ENCODE measurements at regions not wholly inside any gene's neighbourhood (a gene's known extent, or its start where the extent isn't known, plus 50 kb on each side); places are given as distances from the start of the nearest gene placed in this dataset.

DNA sequence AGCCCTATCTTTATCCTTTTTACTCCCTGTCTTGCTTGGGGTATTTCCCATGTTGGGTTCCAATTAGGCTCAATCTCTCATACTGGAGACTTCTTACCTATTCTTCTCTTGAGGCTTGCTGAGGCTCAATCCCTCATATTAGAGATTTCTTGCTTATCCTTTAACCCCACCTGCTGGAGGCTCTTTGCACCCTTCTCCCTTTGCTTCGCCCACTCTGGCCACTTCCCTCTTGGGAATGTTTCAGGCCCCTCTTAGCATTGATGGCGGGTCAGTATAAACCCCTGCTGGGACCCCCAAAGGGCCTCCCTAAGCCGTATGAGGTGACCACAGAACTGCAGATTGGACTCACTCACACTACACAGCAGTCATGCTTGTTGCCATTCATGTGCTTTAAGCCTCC is 69.3 kb upstream of the CDK20 start:
- H3K27me3 ChIP-seq (ENCODE audit: insufficient read depth, low read length) = no peaks in the 10 kb centered on the region
- no peak overlapping the region for H2BK15ac ChIP-seq (ENCODE audit: low read depth, low read length)
- H3K79me1 ChIP-seq (ENCODE audit: insufficient read depth, low read depth, low read length, poor library complexity, severe bottlenecking) = no peaks in the 10 kb centered on the region
- no peak overlapping the region for H2BK12ac ChIP-seq (ENCODE audit: insufficient read length, low read depth, low read length)
- H3K4me3 Mint-ChIP-seq = no peak overlapping the region
- no peak overlapping the region for H3K56ac ChIP-seq (ENCODE audit: insufficient read length, low read depth, low read length)
- no peak overlapping the region for H2BK120ac ChIP-seq (ENCODE audit: low read depth, low read length, poor library complexity, severe bottlenecking)
- H3K4me1 Mint-ChIP-seq = peaks cover 13 to 28% of the 10 kb centered on the region in 2 experiments
- H3K14ac ChIP-seq (ENCODE audit: insufficient read depth, low read length) = no peak overlapping the region
- no peak overlapping the region for H3K23ac ChIP-seq (ENCODE audit: insufficient read length, low read depth, low read length)
- no peak for TF ChIP-seq CTCF (conservative IDR thresholded peaks at IDR 0.05)
- H3K36me3 Mint-ChIP-seq (ENCODE audit: insufficient read depth in 1 of 3, low read depth in 3 of 3) = peaks cover 18 to 33% (median 20%) of the 10 kb centered on the region in 3 experiments
- H4K91ac ChIP-seq (ENCODE audit: insufficient read length, low read depth, low read length) = no peak overlapping the region
- peaks cover 28 to 42% of the 10 kb centered on the region in 2 experiments for H3K9me3 Mint-ChIP-seq
- DNase-seq = peak; percentile 43
- no peak overlapping the region for H4K8ac ChIP-seq (replicated peaks; ENCODE audit: insufficient read length, low read depth, low read length)
- no peak overlapping the region for H3K27ac ChIP-seq (ENCODE audit: insufficient read length, low read depth, low read length)
- H3K27me3 Mint-ChIP-seq (ENCODE audit: low read depth) = no peaks in the 10 kb centered on the region; the same call in 1 of the 2 replicates
- H3T11ph ChIP-seq (ENCODE audit: low read length) = no peak overlapping the region
- no peak overlapping the region for H3K4ac ChIP-seq (ENCODE audit: low read depth, low read length)
- H3K18ac ChIP-seq (ENCODE audit: insufficient read length, low read depth, low read length) = no peak overlapping the region
- H2BK5ac ChIP-seq (ENCODE audit: insufficient read length, low read length) = no peak overlapping the region
- H3K4me1 ChIP-seq (ENCODE audit: insufficient read depth, low read length) = no peaks in the 10 kb centered on the region; the same call in 1 of the 2 replicates
- H2AK5ac ChIP-seq (ENCODE audit: insufficient read length, low read length) = no peak overlapping the region
- no peak overlapping the region for H3K4me2 ChIP-seq (ENCODE audit: insufficient read depth, insufficient read length, low read length)
- WGBS (ENCODE audit: extremely low coverage, insufficient read length, low lambda C conversion rate) = no CpG with 5 or more reads among the region's 3 CpGs
- H2AFZ ChIP-seq (ENCODE audit: low read length) = no peak overlapping the region
- H3K9ac ChIP-seq (ENCODE audit: extremely low read depth, insufficient read length, low read length) = no peak overlapping the region
- H3K9me3 ChIP-seq (ENCODE audit: control insufficient read depth, low read depth, low read length) = peaks cover 8% of the 10 kb centered on the region
- H2BK20ac ChIP-seq (ENCODE audit: low read depth, low read length, poor library complexity, severe bottlenecking) = no peak overlapping the region
- H3K23me2 ChIP-seq (ENCODE audit: insufficient read length, low read depth, low read length, poor library complexity, severe bottlenecking) = no peaks in the 10 kb centered on the region
- no peaks in the 10 kb centered on the region for H4K20me1 ChIP-seq (ENCODE audit: control insufficient read depth, insufficient read depth, insufficient read length)
- no peak overlapping the region for H3K27ac Mint-ChIP-seq
- H3K79me2 ChIP-seq (ENCODE audit: insufficient read depth, low read length) = no peaks in the 10 kb centered on the region
- no peak overlapping the region for H4K5ac ChIP-seq (ENCODE audit: insufficient read length, low read depth, low read length)
